Breast epithelium (tissue), 4 donors: ENCODE measurements at regions not wholly inside any gene's neighbourhood (a gene's known extent, or its start where the extent isn't known, plus 50 kb on each side); places are given as distances from the start of the nearest gene placed in this dataset.

Source experiments
- DNase-seq, 2 donors: peaks; one replicate each; pipeline ENCODE4 v3.0.0-alpha.2; 2019; ENCODE audit warnings: low spot score in 2 of 2
- H3K27ac ChIP-seq, 2 donors: fragments of 200-600 bp; sonication (generic) in 1 of 2; one replicate each; pipeline ENCODE4 v1.5.1; 2016 to 2019; ENCODE audit warnings: mild to moderate bottlenecking in 1 of 2
- H3K27me3 ChIP-seq, 2 donors: fragments of 200-600 bp; sonication (generic) in 1 of 2; one replicate each; pipeline versions ENCODE4 v1.5.1 to v1.6.0; 2017 to 2019; ENCODE audit warnings: control low read depth in 1 of 2, mild to moderate bottlenecking in 1 of 2
- H3K36me3 ChIP-seq: fragments of 200-600 bp; one replicate; pipeline ENCODE4 v1.5.1; 2019
- H3K4me1 ChIP-seq, 2 donors: fragments of 200-600 bp; sonication (generic); one replicate each; pipeline ENCODE4 v1.5.1; 2016 to 2019; ENCODE audit warnings: control low read depth in 1 of 2
- H3K4me3 ChIP-seq, 3 donors: fragments of 200-600 bp; sonication (generic); 1 replicate in 2 of 3; 2 replicates in 1 of 3; pipeline ENCODE4 v1.5.1; 2016 to 2019; ENCODE audit warnings: mild to moderate bottlenecking in 3 of 3, moderate library complexity in 2 of 3
- H3K9me3 ChIP-seq, 2 donors: fragments of 200-600 bp; sonication (generic) in 1 of 2; one replicate each; pipeline ENCODE4 v1.5.1; 2016 to 2019; ENCODE audit warnings: control low read depth in 1 of 2
- POLR2A ChIP-seq: fragments of 450-650 bp; IDR thresholded peaks from one replicate; pipeline ENCODE4 v1.6.1; 2016; ENCODE audit warnings: antibody characterized with exemption, mild to moderate bottlenecking, moderate library complexity
- POLR2AphosphoS5 ChIP-seq, 3 donors: sonication (generic); formaldehyde crosslinking; IDR thresholded peaks; one replicate each; pipeline ENCODE4 v1.6.1; 2017; ENCODE audit warnings: antibody characterized with exemption in 3 of 3
- intact Hi-C: fragments of 100-400 bp; cut with DNase I; formaldehyde crosslinking; loops from one replicate; pipeline ENCODE4 v1.15.1; 2023; ENCODE audit warnings: low total_unique reads
- TF ChIP-seq, protein P1 (sequence below), 3 donors: fragments of 450-650 bp; IDR thresholded peaks; one replicate each; pipeline ENCODE4 v1.5.1; 2016 to 2017; ENCODE audit warnings: antibody characterized with exemption in 3 of 3, mild to moderate bottlenecking in 3 of 3, moderate library complexity in 3 of 3

DNA sequence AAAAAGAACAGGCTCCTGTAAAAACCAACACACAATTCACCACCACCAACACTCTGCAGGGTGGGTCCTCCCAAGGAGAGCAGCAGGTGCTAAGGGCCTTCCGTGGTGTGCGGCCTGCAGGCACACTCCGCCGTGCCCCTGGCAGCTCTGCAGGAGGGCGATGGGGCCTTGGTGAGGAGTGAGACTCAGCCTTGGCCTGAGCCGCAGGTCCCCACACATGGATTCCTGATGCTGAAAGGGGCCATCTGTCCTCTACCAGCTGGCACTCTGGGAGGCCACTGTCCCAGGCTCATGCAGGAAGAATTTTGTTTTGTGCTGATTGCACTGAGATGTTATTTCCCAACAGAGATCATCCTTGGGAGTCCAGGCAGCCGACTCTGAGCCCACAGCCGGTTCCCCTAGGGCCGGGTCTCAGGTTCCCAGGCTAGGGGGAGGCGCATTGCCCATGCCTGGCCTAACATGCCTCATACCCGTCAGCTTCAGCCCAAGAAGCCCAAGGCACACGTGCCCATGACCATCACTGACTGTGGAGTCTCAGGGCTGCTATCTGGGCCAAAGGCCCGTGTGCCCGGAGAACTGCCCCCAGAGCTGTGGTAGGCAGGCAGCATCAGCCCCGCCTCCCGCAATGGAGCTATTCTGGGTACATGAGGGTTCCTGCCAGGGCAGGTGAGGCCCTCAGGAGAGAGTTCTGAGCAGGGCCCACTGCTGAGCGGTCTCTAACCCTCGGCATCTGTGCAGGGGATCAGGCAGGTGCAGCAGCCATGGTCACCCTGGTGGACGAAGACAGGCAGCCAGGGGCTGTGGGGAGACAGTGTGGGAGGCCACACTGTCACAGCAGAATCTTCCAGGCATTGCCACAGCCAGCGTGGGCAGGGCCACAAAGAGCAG is 97.9 kb upstream of the ZNF469 start:
- Histone ChIP-seq H3K36me3 (no peaks in the 10 kb centered on the region), H3K9me3 (peaks cover 23 to 26% of the 10 kb centered on the region in 2 donors), H3K27me3 (no peaks in the 10 kb centered on the region), H3K4me3 (no peak overlapping the region), H3K27ac (no peak overlapping the region), H3K4me1 (no peaks in the 10 kb centered on the region)
- intact Hi-C loops = no loop called here
- TF ChIP-seq, protein P1, sequence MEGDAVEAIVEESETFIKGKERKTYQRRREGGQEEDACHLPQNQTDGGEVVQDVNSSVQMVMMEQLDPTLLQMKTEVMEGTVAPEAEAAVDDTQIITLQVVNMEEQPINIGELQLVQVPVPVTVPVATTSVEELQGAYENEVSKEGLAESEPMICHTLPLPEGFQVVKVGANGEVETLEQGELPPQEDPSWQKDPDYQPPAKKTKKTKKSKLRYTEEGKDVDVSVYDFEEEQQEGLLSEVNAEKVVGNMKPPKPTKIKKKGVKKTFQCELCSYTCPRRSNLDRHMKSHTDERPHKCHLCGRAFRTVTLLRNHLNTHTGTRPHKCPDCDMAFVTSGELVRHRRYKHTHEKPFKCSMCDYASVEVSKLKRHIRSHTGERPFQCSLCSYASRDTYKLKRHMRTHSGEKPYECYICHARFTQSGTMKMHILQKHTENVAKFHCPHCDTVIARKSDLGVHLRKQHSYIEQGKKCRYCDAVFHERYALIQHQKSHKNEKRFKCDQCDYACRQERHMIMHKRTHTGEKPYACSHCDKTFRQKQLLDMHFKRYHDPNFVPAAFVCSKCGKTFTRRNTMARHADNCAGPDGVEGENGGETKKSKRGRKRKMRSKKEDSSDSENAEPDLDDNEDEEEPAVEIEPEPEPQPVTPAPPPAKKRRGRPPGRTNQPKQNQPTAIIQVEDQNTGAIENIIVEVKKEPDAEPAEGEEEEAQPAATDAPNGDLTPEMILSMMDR (IDR thresholded peaks at IDR 0.05) = no peak
- TF ChIP-seq POLR2AphosphoS5 (IDR thresholded peaks at IDR 0.05) (no peak), POLR2A (no peak)
- no peak for DNase-seq

DNA sequence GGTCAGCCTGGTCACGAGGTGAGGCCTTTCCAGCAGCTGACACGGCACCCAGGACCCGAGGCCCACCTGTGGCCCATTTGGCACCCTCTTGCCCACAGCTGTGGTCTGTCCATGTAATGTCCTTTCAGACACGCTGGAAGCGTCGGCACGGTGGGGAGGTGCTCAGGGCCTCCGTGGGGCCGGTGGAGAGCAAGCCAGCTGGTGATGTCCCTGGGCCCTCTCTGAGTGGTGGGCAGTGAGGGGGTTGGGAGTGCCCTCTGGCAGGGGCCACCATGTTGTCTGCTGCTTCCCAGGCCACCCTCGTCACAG is 97.3 kb upstream of the ZNF469 start:
- no peak for TF ChIP-seq POLR2A
- TF ChIP-seq, protein P1 (IDR thresholded peaks at IDR 0.05) = no peak
- no peak for TF ChIP-seq POLR2AphosphoS5 (IDR thresholded peaks at IDR 0.05)
- Histone ChIP-seq H3K9me3 (peaks cover 23 to 26% of the 10 kb centered on the region in 2 donors), H3K27me3 (no peaks in the 10 kb centered on the region), H3K36me3 (no peaks in the 10 kb centered on the region), H3K4me1 (no peaks in the 10 kb centered on the region), H3K4me3 (no peak overlapping the region), H3K27ac (no peak overlapping the region)
- intact Hi-C loops = no loop called here
- DNase-seq = no peak

- DNase-seq = no peak
- TF ChIP-seq POLR2AphosphoS5 (IDR thresholded peaks at IDR 0.05) (no peak), POLR2A (no peak)
- TF ChIP-seq, protein P1 (IDR thresholded peaks at IDR 0.05) = no peak
- no peak overlapping the region for H3K27ac ChIP-seq
- H3K9me3 ChIP-seq = peaks cover 23 to 26% of the 10 kb centered on the region in 2 donors
- intact Hi-C loops = no loop called here
- no peaks in the 10 kb centered on the region for H3K36me3 ChIP-seq
- no peaks in the 10 kb centered on the region for H3K27me3 ChIP-seq
- H3K4me3 ChIP-seq = no peak overlapping the region
- H3K4me1 ChIP-seq = no peaks in the 10 kb centered on the region
Observed at GRCh38 chr16:88286301-88286923, 96.3 kb upstream of the ZNF469 start.

DNA sequence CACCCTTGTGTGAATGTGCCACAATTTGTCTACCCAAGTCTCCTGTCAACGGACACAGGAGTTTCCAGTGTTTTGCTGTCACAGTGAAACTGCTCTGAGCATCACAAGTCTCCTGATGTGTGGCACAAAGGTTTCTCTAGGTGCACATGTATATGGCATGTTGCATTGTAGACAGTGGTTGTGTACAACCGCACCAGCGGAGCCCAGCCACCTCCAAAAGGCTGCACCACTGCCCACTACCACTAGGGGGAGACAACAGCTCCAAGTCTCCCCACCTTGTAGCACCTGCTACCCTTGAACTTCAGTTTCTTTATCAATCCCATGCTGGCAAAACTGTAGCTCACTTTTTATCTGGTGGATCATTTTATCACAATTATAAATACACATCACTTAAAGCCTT is 95.5 kb upstream of the ZNF469 start:
- H3K36me3 ChIP-seq = no peaks in the 10 kb centered on the region
- H3K27ac ChIP-seq = no peak overlapping the region
- H3K4me3 ChIP-seq = no peak overlapping the region
- no peak for TF ChIP-seq POLR2A
- TF ChIP-seq, protein P1 (IDR thresholded peaks at IDR 0.05) = peak in 1 of 3 donors; percentile 63
- no peak for DNase-seq
- H3K27me3 ChIP-seq = no peaks in the 10 kb centered on the region
- intact Hi-C loops = no loop called here
- H3K9me3 ChIP-seq = peaks cover 23 to 26% of the 10 kb centered on the region in 2 donors
- no peaks in the 10 kb centered on the region for H3K4me1 ChIP-seq

GRCh38 chr16:88288303-88288702 is 94.5 kb upstream of the ZNF469 start:
- Histone ChIP-seq H3K4me1 (no peaks in the 10 kb centered on the region), H3K4me3 (no peak overlapping the region), H3K27me3 (no peaks in the 10 kb centered on the region), H3K27ac (no peak overlapping the region), H3K9me3 (peaks cover 23 to 26% of the 10 kb centered on the region in 2 donors), H3K36me3 (no peaks in the 10 kb centered on the region)
- intact Hi-C loops = no loop called here
- DNase-seq = no peak
- TF ChIP-seq POLR2AphosphoS5 (IDR thresholded peaks at IDR 0.05) = no peak
- TF ChIP-seq, protein P1 (IDR thresholded peaks at IDR 0.05) = no peak
- TF ChIP-seq POLR2A = no peak
